Gastrocnemius medialis (tissue), 4 donors: ENCODE measurements at regions not wholly inside any gene's neighbourhood (a gene's known extent, or its start where the extent isn't known, plus 50 kb on each side); places are given as distances from the start of the nearest gene placed in this dataset.
"Not testable (repeated sequence)": the region's sequence is repeated elsewhere in the genome, so short reads cannot be mapped to it uniquely, and the experiment has no call there.

Experiments
- POLR2A ChIP-seq, 2 donors: fragments of 450-650 bp; IDR thresholded peaks; one replicate each; pipeline ENCODE4 v1.6.1; 2017; ENCODE audit warnings: antibody characterized with exemption in 2 of 2, mild to moderate bottlenecking in 2 of 2, moderate library complexity in 2 of 2
- TF ChIP-seq, protein P1 (sequence below), 5 experiments: fragments of 450-650 bp in 3 of 5; fragments of 200-600 bp in 2 of 5; sonication (generic) in 2 of 5; IDR thresholded peaks in 4 of 5; conservative IDR thresholded peaks in 1 of 5; 1 replicate in 4 of 5; 2 replicates in 1 of 5; pipeline ENCODE4 v1.5.1; 2016 to 2019; ENCODE audit warnings: antibody characterized with exemption in 5 of 5, mild to moderate bottlenecking in 3 of 5, moderate library complexity in 3 of 5

DNA sequence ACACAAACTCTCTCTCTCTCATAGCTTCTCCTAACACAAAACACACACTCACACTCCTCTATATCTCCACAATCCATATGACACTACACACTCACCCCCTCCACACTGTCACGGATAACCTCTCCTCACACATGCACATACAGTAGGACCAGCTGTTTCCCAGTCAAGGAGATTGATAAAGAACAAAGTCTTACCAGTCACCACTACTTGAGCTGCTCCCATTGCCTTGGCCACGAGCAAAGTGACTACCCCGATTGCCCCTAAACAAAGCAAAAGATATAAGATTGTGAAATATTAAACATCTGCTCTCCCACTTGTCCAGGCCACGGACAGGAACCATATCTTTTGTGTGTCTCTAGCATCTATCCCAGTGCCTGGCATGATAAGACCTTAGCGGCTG is 95.8 kb downstream of the TRIM69 start:
- TF ChIP-seq, protein P1, sequence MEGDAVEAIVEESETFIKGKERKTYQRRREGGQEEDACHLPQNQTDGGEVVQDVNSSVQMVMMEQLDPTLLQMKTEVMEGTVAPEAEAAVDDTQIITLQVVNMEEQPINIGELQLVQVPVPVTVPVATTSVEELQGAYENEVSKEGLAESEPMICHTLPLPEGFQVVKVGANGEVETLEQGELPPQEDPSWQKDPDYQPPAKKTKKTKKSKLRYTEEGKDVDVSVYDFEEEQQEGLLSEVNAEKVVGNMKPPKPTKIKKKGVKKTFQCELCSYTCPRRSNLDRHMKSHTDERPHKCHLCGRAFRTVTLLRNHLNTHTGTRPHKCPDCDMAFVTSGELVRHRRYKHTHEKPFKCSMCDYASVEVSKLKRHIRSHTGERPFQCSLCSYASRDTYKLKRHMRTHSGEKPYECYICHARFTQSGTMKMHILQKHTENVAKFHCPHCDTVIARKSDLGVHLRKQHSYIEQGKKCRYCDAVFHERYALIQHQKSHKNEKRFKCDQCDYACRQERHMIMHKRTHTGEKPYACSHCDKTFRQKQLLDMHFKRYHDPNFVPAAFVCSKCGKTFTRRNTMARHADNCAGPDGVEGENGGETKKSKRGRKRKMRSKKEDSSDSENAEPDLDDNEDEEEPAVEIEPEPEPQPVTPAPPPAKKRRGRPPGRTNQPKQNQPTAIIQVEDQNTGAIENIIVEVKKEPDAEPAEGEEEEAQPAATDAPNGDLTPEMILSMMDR (IDR thresholded peaks at IDR 0.05 in 4 of 5, conservative IDR thresholded peaks at IDR 0.05 in 1 of 5), result not testable (repeated sequence)
- not testable (repeated sequence) for TF ChIP-seq POLR2A (IDR thresholded peaks at IDR 0.05)
